Coronary artery (tissue), 2 donors: ENCODE measurements at regions not wholly inside any gene's neighbourhood (a gene's known extent, or its start where the extent isn't known, plus 50 kb on each side); places are given as distances from the start of the nearest gene placed in this dataset.

ENCODE experiments used
- DNase-seq: peaks from one replicate; pipeline ENCODE4 v3.0.0-alpha.2; 2017; ENCODE audit warnings: low spot score
- H3K27ac ChIP-seq, 2 donors: fragments of 200-600 bp; sonication (generic); one replicate each; pipeline ENCODE4 v1.5.1; 2016 to 2019
- H3K4me3 ChIP-seq: fragments of 200-600 bp; sonication (generic); 2 replicates; pipeline ENCODE4 v1.5.1; 2016; ENCODE audit warnings: mild to moderate bottlenecking, moderate library complexity
- TF ChIP-seq, protein P1 (sequence below): fragments of 200-600 bp; sonication (generic); IDR thresholded peaks from one replicate; pipeline ENCODE4 v1.5.1; 2019; ENCODE audit warnings: antibody characterized with exemption

DNA sequence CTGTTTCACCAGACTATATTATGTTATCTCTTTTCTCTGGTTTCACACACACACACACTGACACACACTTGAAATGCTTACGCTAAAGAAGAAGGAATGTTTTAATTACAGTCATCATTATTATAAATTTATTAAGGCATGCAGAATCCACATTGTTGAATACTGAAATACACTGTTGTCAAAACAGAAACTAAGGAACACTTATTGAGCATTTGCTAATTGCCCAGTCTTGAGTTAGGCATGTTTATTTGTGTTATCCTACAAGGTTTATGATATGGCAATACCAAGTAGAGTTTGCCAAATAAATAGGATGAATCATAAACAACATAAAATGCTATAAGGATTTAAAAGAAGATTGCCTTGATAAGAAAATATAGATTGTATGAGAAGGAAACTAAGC lies 917.0 kb upstream of the PIK3C3 start:
- Histone ChIP-seq H3K4me3 (no peak overlapping the region), H3K27ac (no peak overlapping the region)
- DNase-seq = no peak
- TF ChIP-seq, protein P1, sequence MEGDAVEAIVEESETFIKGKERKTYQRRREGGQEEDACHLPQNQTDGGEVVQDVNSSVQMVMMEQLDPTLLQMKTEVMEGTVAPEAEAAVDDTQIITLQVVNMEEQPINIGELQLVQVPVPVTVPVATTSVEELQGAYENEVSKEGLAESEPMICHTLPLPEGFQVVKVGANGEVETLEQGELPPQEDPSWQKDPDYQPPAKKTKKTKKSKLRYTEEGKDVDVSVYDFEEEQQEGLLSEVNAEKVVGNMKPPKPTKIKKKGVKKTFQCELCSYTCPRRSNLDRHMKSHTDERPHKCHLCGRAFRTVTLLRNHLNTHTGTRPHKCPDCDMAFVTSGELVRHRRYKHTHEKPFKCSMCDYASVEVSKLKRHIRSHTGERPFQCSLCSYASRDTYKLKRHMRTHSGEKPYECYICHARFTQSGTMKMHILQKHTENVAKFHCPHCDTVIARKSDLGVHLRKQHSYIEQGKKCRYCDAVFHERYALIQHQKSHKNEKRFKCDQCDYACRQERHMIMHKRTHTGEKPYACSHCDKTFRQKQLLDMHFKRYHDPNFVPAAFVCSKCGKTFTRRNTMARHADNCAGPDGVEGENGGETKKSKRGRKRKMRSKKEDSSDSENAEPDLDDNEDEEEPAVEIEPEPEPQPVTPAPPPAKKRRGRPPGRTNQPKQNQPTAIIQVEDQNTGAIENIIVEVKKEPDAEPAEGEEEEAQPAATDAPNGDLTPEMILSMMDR = no peak

DNA sequence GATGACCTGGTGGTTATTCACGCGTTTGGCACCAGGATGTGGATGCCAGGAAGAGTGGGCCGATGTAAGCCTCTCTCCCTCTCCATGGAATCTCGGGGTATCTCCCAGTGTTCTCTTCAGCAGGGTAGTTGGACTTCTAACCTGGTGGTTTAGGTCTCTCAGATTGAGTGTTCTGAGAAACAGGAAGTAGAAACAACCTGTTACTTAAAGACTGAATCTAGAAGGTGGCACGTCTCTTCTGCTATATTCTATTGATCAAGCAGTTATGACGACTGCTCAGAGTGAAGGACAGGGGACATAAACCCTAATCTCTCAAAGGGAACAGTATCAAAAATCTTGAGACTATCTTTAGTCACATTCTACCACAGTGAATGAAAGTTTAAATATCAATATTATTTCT lies 918.7 kb upstream of the PIK3C3 start:
- DNase-seq = no peak
- Histone ChIP-seq H3K27ac (no peak overlapping the region), H3K4me3 (no peak overlapping the region)
- TF ChIP-seq, protein P1 = no peak

DNA sequence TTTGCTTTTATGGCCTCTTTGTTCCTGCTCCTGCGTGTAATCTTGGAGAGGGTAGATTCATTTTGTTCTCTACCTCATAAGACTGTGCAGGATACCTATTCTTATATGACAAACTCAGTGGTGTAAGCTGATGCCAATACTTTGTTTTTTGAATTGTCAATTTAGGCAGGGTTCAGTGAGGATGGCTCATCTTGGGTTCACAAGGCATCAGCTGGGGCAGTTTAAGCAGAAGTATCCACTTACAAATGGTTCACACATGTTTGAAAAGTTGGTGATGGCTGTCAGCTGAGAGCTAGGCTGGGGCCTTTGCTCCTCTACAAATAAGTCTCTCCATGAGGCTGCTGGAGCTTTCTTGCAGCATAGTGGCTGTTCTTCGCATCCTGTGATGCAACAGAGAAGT lies 920.6 kb upstream of the PIK3C3 start:
- no peak overlapping the region for H3K27ac ChIP-seq
- no peak overlapping the region for H3K4me3 ChIP-seq
- DNase-seq = no peak
- TF ChIP-seq, protein P1 = no peak

DNA sequence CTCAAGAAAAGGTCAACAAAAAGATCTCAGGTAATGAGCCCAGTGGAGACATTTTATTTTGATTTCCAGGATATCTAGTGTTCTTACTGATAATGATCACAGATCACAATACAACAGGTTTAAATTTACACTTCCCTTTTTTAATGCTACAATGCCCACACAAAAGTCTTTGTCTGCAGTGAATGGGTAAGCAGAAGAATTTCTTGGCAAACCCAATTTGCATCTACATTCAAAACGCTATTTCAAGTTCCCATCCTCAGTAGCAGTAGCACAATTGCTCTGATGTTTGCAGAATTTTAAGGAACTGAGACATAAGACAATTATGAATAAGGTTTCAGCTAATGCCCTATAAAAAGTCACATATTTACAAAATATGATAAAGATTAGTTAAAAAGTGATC lies 929.4 kb upstream of the PIK3C3 start:
- Histone ChIP-seq H3K4me3 (no peak overlapping the region), H3K27ac (no peak overlapping the region)
- TF ChIP-seq, protein P1 = no peak
- DNase-seq = no peak

DNA sequence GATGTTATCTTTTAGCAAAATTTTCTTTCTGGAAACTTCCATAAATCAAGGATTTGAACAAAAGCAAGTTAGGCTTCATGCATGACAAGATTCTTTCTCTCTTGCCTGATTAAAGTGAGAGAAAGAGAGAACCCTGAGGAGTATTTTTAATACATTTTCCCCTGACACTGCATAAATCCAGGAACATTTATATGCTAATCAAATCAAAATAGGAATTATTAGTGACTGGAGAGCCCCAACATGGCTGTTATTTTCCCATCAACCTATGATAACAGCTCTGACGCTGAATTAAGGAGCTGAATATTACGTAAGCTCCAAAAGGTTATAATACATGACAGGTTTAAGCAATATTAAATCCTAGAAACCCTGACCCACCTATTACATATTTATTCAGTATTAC lies 930.2 kb upstream of the PIK3C3 start:
- TF ChIP-seq, protein P1 = no peak
- no peak for DNase-seq
- no peak overlapping the region for H3K27ac ChIP-seq
- H3K4me3 ChIP-seq = no peak overlapping the region

DNA sequence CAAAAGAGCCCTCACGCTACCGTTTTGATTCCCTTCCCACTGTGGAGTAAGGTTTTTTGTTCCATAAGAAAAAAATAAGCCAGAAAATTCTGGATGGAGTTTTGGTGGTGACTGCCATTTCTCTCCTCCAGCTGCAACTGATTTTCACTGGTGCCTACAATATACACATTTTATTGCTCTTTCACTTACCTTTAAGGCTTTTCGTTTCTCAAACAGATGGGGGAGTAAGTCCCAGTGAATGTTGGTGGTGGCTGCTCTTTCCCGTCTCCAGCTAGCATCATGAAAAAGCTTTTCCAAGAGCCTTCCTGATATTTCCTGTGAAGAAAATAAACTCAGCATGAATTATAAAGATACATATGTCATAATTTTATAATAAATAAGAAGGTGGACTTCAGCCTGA lies 932.5 kb upstream of the PIK3C3 start:
- TF ChIP-seq, protein P1 = no peak
- H3K27ac ChIP-seq = no peak overlapping the region
- DNase-seq = no peak

DNA sequence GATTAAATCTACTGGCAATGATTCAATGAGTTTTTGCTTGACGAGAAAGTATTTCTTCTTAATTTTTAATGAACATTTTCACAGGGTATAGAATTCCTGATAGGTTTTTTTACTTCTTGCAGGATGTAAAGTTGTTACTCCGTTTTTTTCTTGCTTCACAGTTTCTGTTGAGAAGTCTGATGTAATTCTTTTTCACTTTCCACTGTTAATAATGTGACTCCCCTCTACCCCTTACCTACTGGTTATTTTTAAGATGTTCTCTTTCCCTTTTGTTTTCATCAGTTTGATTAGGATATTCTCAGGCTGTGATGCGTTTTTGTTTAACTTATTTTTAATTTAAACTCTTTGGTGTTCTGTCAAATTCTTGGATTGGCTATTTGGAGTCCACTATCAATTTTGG lies 933.9 kb upstream of the PIK3C3 start:
- TF ChIP-seq, protein P1 = no peak
- H3K27ac ChIP-seq = no peak overlapping the region
- DNase-seq = no peak

More for the DNA sequence above, 932.5 kb upstream of the PIK3C3 start:
- no peak overlapping the region for H3K4me3 ChIP-seq

More for the DNA sequence above, 933.9 kb upstream of the PIK3C3 start:
- no peak overlapping the region for H3K4me3 ChIP-seq
